Body of pancreas (tissue), 4 donors: ENCODE measurements at regions not wholly inside any gene's neighbourhood (a gene's known extent, or its start where the extent isn't known, plus 50 kb on each side); places are given as distances from the start of the nearest gene placed in this dataset.

Experiments
- ATAC-seq: fragments of 150-250 bp; one replicate; pipeline ENCODE4 v1.9.1; 2016
- DNase-seq, 4 donors: peaks; one replicate each; pipeline ENCODE4 v3.0.0-alpha.2; 2019
- H3K27ac ChIP-seq, 4 donors: fragments of 200-600 bp; sonication (generic); 1 replicate in 3 of 4; 2 replicates in 1 of 4; pipeline versions ENCODE4 v1.5.1 to v1.6.1; 2016 to 2019; ENCODE audit warnings: mild to moderate bottlenecking in 1 of 4, mixed read lengths in 1 of 4, moderate library complexity in 1 of 4
- H3K27me3 ChIP-seq, 2 donors: fragments of 200-600 bp; sonication (generic); one replicate each; pipeline ENCODE4 v1.6.0; 2016; ENCODE audit warnings: mild to moderate bottlenecking in 1 of 2
- H3K36me3 ChIP-seq, 2 donors: fragments of 200-600 bp; sonication (generic); replicated peaks in 1 of 2; 2 replicates each; pipeline ENCODE4 v1.5.1; 2016; ENCODE audit warnings: low read depth in 2 of 2; ENCODE audit not compliant: insufficient read depth in 1 of 2
- H3K4me1 ChIP-seq: fragments of 200-600 bp; sonication (generic); one replicate; pipeline ENCODE4 v1.6.0; 2016
- H3K4me3 ChIP-seq, 2 donors: fragments of 200-600 bp; sonication (generic); 1 replicate in 1 of 2; 2 replicates in 1 of 2; pipeline ENCODE4 v1.5.1; 2016 to 2019
- H3K9me3 ChIP-seq, 3 donors: fragments of 200-600 bp; sonication (generic); 1 replicate in 2 of 3; 2 replicates in 1 of 3; pipeline ENCODE4 v1.5.1; 2016
- CTCF ChIP-seq, 7 experiments: fragments of 450-650 bp in 4 of 7; fragments of 200-600 bp in 3 of 7; sonication (generic) in 3 of 7; IDR thresholded peaks; one replicate each; pipeline ENCODE4 v1.5.1; 2016 to 2019; ENCODE audit warnings: antibody characterized with exemption in 7 of 7
- POLR2A ChIP-seq, 3 donors: fragments of 450-650 bp; IDR thresholded peaks; one replicate each; pipeline ENCODE4 v1.6.1; 2016; ENCODE audit warnings: antibody characterized with exemption in 3 of 3, mild to moderate bottlenecking in 2 of 3
- WGBS, 2 donors: methylation state at CpG; one replicate each; pipeline ENCODE4 v1.1.5; 2017; 5-methylcytosine and 5-hydroxymethylcytosine counted together
- intact Hi-C: fragments of 100-400 bp; cut with DNase I; formaldehyde crosslinking; loops from one replicate; pipeline ENCODE4 v1.15.1; 2023

- intact Hi-C loops = no loop called here
- Histone ChIP-seq H3K27ac (no peak overlapping the region), H3K36me3 (no peaks in the 10 kb centered on the region), H3K9me3 (no peaks in the 10 kb centered on the region), H3K27me3 (no peaks in the 10 kb centered on the region), H3K4me1 (no peaks in the 10 kb centered on the region), H3K4me3 (no peak overlapping the region)
- ATAC-seq = no peak
- no peak for TF ChIP-seq POLR2A (IDR thresholded peaks at IDR 0.05)
- TF ChIP-seq CTCF (IDR thresholded peaks at IDR 0.05) = no peak
- 82 to 92% methylated on average over 10 of the region's 10 CpGs for WGBS, 2 donors
- no peak for DNase-seq
Measured at GRCh38 chr7:440059-440749, 79.4 kb downstream of the PDGFA start.

GRCh38 chr7:441684-442421 is 77.8 kb downstream of the PDGFA start:
- no peak for ATAC-seq
- intact Hi-C loops = no loop called here
- Histone ChIP-seq H3K4me3 (no peak overlapping the region), H3K36me3 (no peaks in the 10 kb centered on the region), H3K27ac (no peak overlapping the region), H3K4me1 (no peaks in the 10 kb centered on the region), H3K9me3 (no peaks in the 10 kb centered on the region), H3K27me3 (no peaks in the 10 kb centered on the region)
- 84 to 95% methylated on average over 4 to 14 of the region's 14 CpGs for WGBS, 2 donors
- no peak for DNase-seq
- TF ChIP-seq CTCF (IDR thresholded peaks at IDR 0.05) (no peak), POLR2A (IDR thresholded peaks at IDR 0.05) (no peak)

- Histone ChIP-seq H3K9me3 (no peaks in the 10 kb centered on the region), H3K36me3 (no peaks in the 10 kb centered on the region), H3K4me3 (no peak overlapping the region), H3K27ac (no peak overlapping the region), H3K4me1 (no peaks in the 10 kb centered on the region), H3K27me3 (no peaks in the 10 kb centered on the region)
- DNase-seq (no peak), ATAC-seq (no peak)
- 76 to 77% methylated on average over 7 of the region's 7 CpGs for WGBS, 2 donors
- intact Hi-C loops = no loop called here
- TF ChIP-seq POLR2A (IDR thresholded peaks at IDR 0.05) = no peak
- TF ChIP-seq CTCF (IDR thresholded peaks at IDR 0.05) = no peak
Measured at GRCh38 chr7:442457-442856, 77.2 kb downstream of the PDGFA start.

- Histone ChIP-seq H3K4me1 (no peaks in the 10 kb centered on the region), H3K36me3 (no peaks in the 10 kb centered on the region), H3K27me3 (no peaks in the 10 kb centered on the region), H3K27ac (no peak overlapping the region), H3K4me3 (no peak overlapping the region), H3K9me3 (no peaks in the 10 kb centered on the region)
- WGBS, 2 donors = 72 to 86% methylated on average over 1 of the region's 1 CpG
- intact Hi-C loops = no loop called here
- no peak for ATAC-seq
- TF ChIP-seq POLR2A (IDR thresholded peaks at IDR 0.05) (no peak), CTCF (IDR thresholded peaks at IDR 0.05) (no peak)
- no peak for DNase-seq
Measured at GRCh38 chr7:443279-443833, 76.3 kb downstream of the PDGFA start.
